GM12878 (cell line): ENCODE measurements at regions not wholly inside any gene's neighbourhood (a gene's known extent, or its start where the extent isn't known, plus 50 kb on each side); places are given as distances from the start of the nearest gene placed in this dataset.

Experiments used
- ATAC-seq: fragments of 200-7000 bp; cut with Tn5 transposase; 3 replicates; pipeline ENCODE4 v1.9.1; 2020; ENCODE audit warnings: mild to moderate bottlenecking, moderate library complexity
- BruUV-seq: library from RNA; stranded (reverse); fragments of 400-500 nt; replicated peaks from 2 replicates; lab custom pipeline; 2021; lab: Mats Ljungman, UMichigan
- CTCF ChIA-PET: fragments of 300-600 bp; sonication (Branson Sonifier 250); formaldehyde crosslinking; extraction: SDS; loops from one replicate; lab custom pipeline; 2021; ENCODE audit warnings: inconsistent platforms; lab: Yijun Ruan, JAX
- POLR2A ChIA-PET: fragments of 350-600 bp; formaldehyde crosslinking; extraction: SDS; loops from one replicate; lab custom pipeline; 2021; ENCODE audit warnings: inconsistent platforms; lab: Charles Lee
- RAD21 ChIA-PET: fragments of 300-600 bp; sonication (Branson Sonifier 250); formaldehyde crosslinking; loops from one replicate; lab custom pipeline; 2023; ENCODE audit warnings: antibody characterized with exemption; ENCODE audit not compliant: unreplicated experiment; lab: Charles Lee
- SMC1A ChIA-PET: fragments of 300-600 bp; sonication (Branson Sonifier 250); formaldehyde crosslinking; loops from one replicate; lab custom pipeline; 2023; ENCODE audit not compliant: unreplicated experiment, uncharacterized antibody; lab: Charles Lee
- DNase-seq: peaks from one replicate; pipeline ENCODE4 v3.0.0-alpha.2; 2011; ENCODE audit warnings: low read depth, low spot score
- FAIRE-seq: peaks from 3 replicates; lab custom pipeline; 2011; peaks lifted over from hg19 to GRCh38; lab: Jason Lieb, UNC
- H2AFZ ChIP-seq: 2 replicates; pipeline ENCODE4 v1.6.0; 2011; ENCODE audit warnings: low read depth, low read length, control low read depth; ENCODE audit not compliant: control insufficient read depth
- H3K27ac ChIP-seq: 2 replicates; pipeline ENCODE4 v1.5.1; 2011; ENCODE audit warnings: control low read depth; ENCODE audit not compliant: control insufficient read depth, insufficient read depth
- H3K27me3 ChIP-seq, 2 experiments: replicated peaks in 1 of 2; 2 replicates each; pipeline versions ENCODE4 v1.6.0 to v1.6.1; 2011; ENCODE audit warnings: low read length in 1 of 2; ENCODE audit not compliant: control insufficient read depth in 2 of 2, insufficient read depth in 2 of 2
- H3K36me3 ChIP-seq, 2 experiments: 2 replicates each; pipeline ENCODE4 v1.5.1; 2011; ENCODE audit warnings: low read length in 1 of 2; ENCODE audit not compliant: control insufficient read depth in 2 of 2, insufficient read depth in 2 of 2
- H3K4me1 ChIP-seq: 2 replicates; pipeline ENCODE4 v1.6.1; 2011; ENCODE audit warnings: mild to moderate bottlenecking, low read length, moderate library complexity, mixed read lengths; ENCODE audit not compliant: control insufficient read depth, insufficient read depth
- H3K4me2 ChIP-seq: 2 replicates; pipeline ENCODE4 v1.6.0; 2011; ENCODE audit warnings: control low read depth; ENCODE audit not compliant: control insufficient read depth, insufficient read depth
- H3K4me3 ChIP-seq: fragments of 200-600 bp; sonication (generic); 2 replicates; pipeline ENCODE4 v1.5.1; 2016
- H3K79me2 ChIP-seq: 2 replicates; pipeline ENCODE4 v1.6.0; 2011; ENCODE audit warnings: low read length; ENCODE audit not compliant: control insufficient read depth, insufficient read depth
- H3K9ac ChIP-seq: 2 replicates; pipeline ENCODE4 v1.8.0; 2011; ENCODE audit warnings: low read length, control low read depth, mixed read lengths; ENCODE audit not compliant: control insufficient read depth, insufficient read depth
- H3K9me3 ChIP-seq: replicated peaks from 3 replicates; pipeline ENCODE4 v1.5.1; 2011; ENCODE audit warnings: mild to moderate bottlenecking, low read length; ENCODE audit not compliant: control insufficient read depth, insufficient read depth
- H4K20me1 ChIP-seq: 2 replicates; pipeline ENCODE4 v1.6.0; 2011; ENCODE audit not compliant: control insufficient read depth, insufficient read depth
- BMI1 ChIP-seq: fragments of 450-650 bp; IDR thresholded peaks from 2 replicates; pipeline ENCODE4 v1.6.1; 2016; ENCODE audit warnings: mild to moderate bottlenecking, moderate library complexity, borderline replicate concordance
- CBFB ChIP-seq: IDR thresholded peaks from 2 replicates; pipeline ENCODE4 v1.6.1; 2016; ENCODE audit warnings: antibody characterized with exemption, low read depth
- CREM ChIP-seq: IDR thresholded peaks from 2 replicates; pipeline ENCODE4 v1.6.1; 2014; ENCODE audit warnings: antibody characterized with exemption, low read depth
- EGR1 ChIP-seq, 2 experiments: IDR thresholded peaks; 1 replicate in 1 of 2; 2 replicates in 1 of 2; pipeline ENCODE4 v1.6.1; 2011 to 2012; ENCODE audit warnings: low read depth in 2 of 2, low read length in 2 of 2, borderline replicate concordance in 1 of 2, mild to moderate bottlenecking in 1 of 2, moderate library complexity in 1 of 2
- ETV6 ChIP-seq, 2 experiments: fragments of 450-650 bp in 1 of 2; IDR thresholded peaks in 1 of 2; conservative IDR thresholded peaks in 1 of 2; 2 replicates each; pipeline ENCODE4 v1.6.1; 2014; ENCODE audit warnings: antibody characterized with exemption in 1 of 2, borderline replicate concordance in 1 of 2, low read depth in 1 of 2, mild to moderate bottlenecking in 1 of 2, moderate library complexity in 1 of 2
- FOXK2 ChIP-seq: fragments of 450-650 bp; IDR thresholded peaks from 2 replicates; pipeline ENCODE4 v1.6.1; 2017; ENCODE audit warnings: mild to moderate bottlenecking, moderate library complexity
- GABPA ChIP-seq: IDR thresholded peaks from 2 replicates; pipeline ENCODE4 v1.6.1; 2014; ENCODE audit warnings: antibody characterized with exemption, low read depth, mild to moderate bottlenecking, inconsistent platforms
- IKZF2 ChIP-seq, 2 experiments: fragments of 450-650 bp; IDR thresholded peaks; 2 replicates each; pipeline ENCODE4 v1.6.1; 2017; ENCODE audit warnings: mild to moderate bottlenecking in 2 of 2, moderate library complexity in 2 of 2
- JUNB ChIP-seq: IDR thresholded peaks from 2 replicates; pipeline ENCODE4 v1.6.1; 2016; ENCODE audit warnings: antibody characterized with exemption, mild to moderate bottlenecking
- NBN ChIP-seq: fragments of 450-650 bp; IDR thresholded peaks from 2 replicates; pipeline ENCODE4 v1.6.1; 2016
- NFYB ChIP-seq: IDR thresholded peaks from 2 replicates; pipeline ENCODE4 v1.6.1; 2011; ENCODE audit warnings: low read depth, mild to moderate bottlenecking, low read length, improper control_type of control experiment, moderate library complexity; ENCODE audit not compliant: insufficient read depth
- NR2C1 ChIP-seq: fragments of 450-650 bp; IDR thresholded peaks from 2 replicates; pipeline ENCODE4 v1.6.1; 2017; ENCODE audit warnings: antibody characterized with exemption, mild to moderate bottlenecking, moderate library complexity
- POLR2A ChIP-seq: IDR thresholded peaks from 2 replicates; pipeline ENCODE4 v1.6.1; 2011; ENCODE audit warnings: low read depth, mild to moderate bottlenecking, low read length
- POLR2AphosphoS5 ChIP-seq: IDR thresholded peaks from 2 replicates; pipeline ENCODE4 v1.6.1; 2011; ENCODE audit warnings: mild to moderate bottlenecking, low read length, inconsistent platforms
- RUNX3 ChIP-seq: IDR thresholded peaks from 2 replicates; pipeline ENCODE4 v1.6.1; 2012; ENCODE audit warnings: low read length, inconsistent platforms
- SREBF1 ChIP-seq: IDR thresholded peaks from 2 replicates; pipeline ENCODE4 v1.6.1; 2012; ENCODE audit warnings: mild to moderate bottlenecking, low read length
- SUZ12 ChIP-seq: fragments of 200-600 bp; sonication (generic); IDR thresholded peaks from one replicate; pipeline ENCODE4 v1.6.1; 2018; ENCODE audit warnings: antibody characterized with exemption, mild to moderate bottlenecking; ENCODE audit not compliant: unreplicated experiment
- TAF1 ChIP-seq: IDR thresholded peaks from 2 replicates; pipeline ENCODE4 v1.6.1; 2011; ENCODE audit warnings: mild to moderate bottlenecking, low read depth, low read length, borderline replicate concordance
- WGBS: methylation state at CpG from one replicate; pipeline ENCODE4 v1.1.6; 2016; ENCODE audit warnings: low lambda C conversion rate; ENCODE audit not compliant: insufficient replicate concordance, insufficient coverage; ENCODE audit errors: missing lambda C conversion rate; 5-methylcytosine and 5-hydroxymethylcytosine counted together
- in situ Hi-C: fragments of 300-500 bp; cut with MboI; formaldehyde crosslinking; loops from 9 replicates; pipeline ENCODE4 v1.14.3; 2018; ENCODE audit warnings: mixed read lengths
- intact Hi-C: fragments of 100-400 bp; cut with micrococcal nuclease; formaldehyde crosslinking; loops from one replicate; pipeline ENCODE4 v1.14.2; 2022; ENCODE audit not compliant: unreplicated experiment
- TF ChIP-seq, protein P1 (sequence below): IDR thresholded peaks from 2 replicates; pipeline ENCODE4 v1.6.1; 2012; ENCODE audit warnings: low read depth, low read length, improper control_type of control experiment
- TF ChIP-seq, protein P2 (sequence below): IDR thresholded peaks from 2 replicates; pipeline ENCODE4 v1.6.1; 2011; ENCODE audit warnings: borderline replicate concordance, low read depth, mild to moderate bottlenecking, moderate library complexity, mixed read lengths, low read length; ENCODE audit not compliant: insufficient read depth; ENCODE audit errors: extremely low read length
- TF ChIP-seq, protein P3 (sequence below): IDR thresholded peaks from 2 replicates; pipeline ENCODE4 v1.6.1; 2011; ENCODE audit warnings: low read depth, mild to moderate bottlenecking, low read length, moderate library complexity, borderline replicate concordance; ENCODE audit errors: extremely low read depth
- TF ChIP-seq, protein P4 (sequence below), 3 experiments: IDR thresholded peaks in 2 of 3; conservative IDR thresholded peaks in 1 of 3; 2 replicates each; pipeline ENCODE4 v1.5.1; 2011; ENCODE audit warnings: low read depth in 3 of 3, low read length in 3 of 3, mild to moderate bottlenecking in 3 of 3, control low read depth in 2 of 3, moderate library complexity in 2 of 3, inconsistent platforms in 1 of 3, mixed read lengths in 1 of 3; ENCODE audit not compliant: control insufficient read depth in 2 of 3, insufficient read depth in 1 of 3; ENCODE audit errors: extremely low read depth in 1 of 3

DNA sequence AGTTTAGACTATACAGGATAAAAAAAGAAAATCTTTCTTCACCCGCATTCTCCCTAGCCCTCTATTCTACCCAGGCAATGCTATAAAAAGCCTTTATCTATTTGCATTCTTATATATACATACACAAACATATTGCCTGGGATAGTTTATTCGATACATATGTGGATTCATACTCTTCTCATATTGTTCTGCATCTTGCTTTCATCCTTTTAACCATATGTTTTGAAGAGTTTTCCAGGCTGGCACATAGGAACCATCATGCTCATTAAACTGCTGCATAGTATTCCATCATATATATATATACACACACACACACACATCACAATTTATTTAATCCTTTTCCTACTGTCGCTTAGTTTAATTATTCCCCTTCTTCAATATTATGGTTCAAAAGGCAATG is 461.2 kb downstream of the NTRK2 start (continued):
- TF ChIP-seq, protein P1, sequence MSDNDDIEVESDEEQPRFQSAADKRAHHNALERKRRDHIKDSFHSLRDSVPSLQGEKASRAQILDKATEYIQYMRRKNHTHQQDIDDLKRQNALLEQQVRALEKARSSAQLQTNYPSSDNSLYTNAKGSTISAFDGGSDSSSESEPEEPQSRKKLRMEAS, result no peak
- TF ChIP-seq POLR2AphosphoS5 (no peak), EGR1 (IDR thresholded peaks at IDR 0.05; ENCODE audit: borderline replicate concordance in 1 of 2, low read depth in 2 of 2, low read length in 2 of 2) (no peak), TAF1 (no peak), SREBF1 (no peak)

DNA sequence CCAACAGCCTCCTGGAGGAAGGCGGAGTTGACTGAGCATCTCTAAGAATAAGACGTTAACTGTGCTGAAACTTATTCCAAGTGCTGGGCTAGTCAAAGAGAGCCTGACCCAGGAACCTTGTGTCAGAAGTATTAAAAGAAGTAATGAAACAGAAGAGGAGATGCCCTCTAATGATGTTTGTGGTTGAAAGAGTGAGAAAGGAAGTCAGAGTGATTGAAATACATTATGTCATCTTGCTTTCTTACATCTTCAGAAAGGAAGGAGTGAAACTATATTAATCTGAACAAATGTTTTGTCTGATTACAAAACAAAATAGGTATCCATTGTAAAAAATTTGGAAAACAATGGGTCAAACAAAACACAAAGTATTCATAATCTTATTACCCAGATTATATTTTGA is 460.7 kb downstream of the NTRK2 start:
- DNase-seq, result no peak
- FAIRE-seq, result no peak
- in situ Hi-C loops (no loop called here), intact Hi-C loops (no loop called here)
- 33% methylated on average over 2 of the region's 2 CpGs for WGBS
- Histone ChIP-seq H4K20me1 (no peaks in the 10 kb centered on the region), H3K79me2 (no peaks in the 10 kb centered on the region), H3K9ac (no peak overlapping the region), H3K4me1 (no peaks in the 10 kb centered on the region), H2AFZ (no peak overlapping the region), H3K4me3 (no peak overlapping the region), H3K4me2 (no peak overlapping the region), H3K27me3 (no peaks in the 10 kb centered on the region), H3K36me3 (no peaks in the 10 kb centered on the region), H3K9me3 (no peaks in the 10 kb centered on the region; the same call in 2 of the 3 replicates), H3K27ac (no peak overlapping the region)
- ChIA-PET CTCF (no interaction called here), RAD21 (no interaction called here), POLR2A (no interaction called here), SMC1A (interaction anchor here (1.2 kb wide), 1 partner anchor 9 kb away, joined by 3 read pairs; no protein-coding TSS in a partner anchor)
- peak; percentile 56 for ATAC-seq
- no TSS peak for BruUV-seq
- TF ChIP-seq GABPA (no peak), RUNX3 (peak; percentile 80), IKZF2 (IDR thresholded peaks at IDR 0.05) (no peak), ETV6 (conservative IDR thresholded peaks at IDR 0.05 in 1 of 2, IDR thresholded peaks at IDR 0.05 in 1 of 2; ENCODE audit: borderline replicate concordance in 1 of 2, low read depth in 1 of 2) (peak in 1 of 2 experiments; percentile 39; a peak in 1 of 4 replicates), SUZ12 (no peak), FOXK2 (no peak), NBN (no peak), BMI1 (no peak), JUNB (peak; percentile 44), CREM (no peak), TAF1 (no peak), POLR2A (no peak), NR2C1 (no peak), NFYB (no peak), CBFB (no peak)
- TF ChIP-seq, protein P2, sequence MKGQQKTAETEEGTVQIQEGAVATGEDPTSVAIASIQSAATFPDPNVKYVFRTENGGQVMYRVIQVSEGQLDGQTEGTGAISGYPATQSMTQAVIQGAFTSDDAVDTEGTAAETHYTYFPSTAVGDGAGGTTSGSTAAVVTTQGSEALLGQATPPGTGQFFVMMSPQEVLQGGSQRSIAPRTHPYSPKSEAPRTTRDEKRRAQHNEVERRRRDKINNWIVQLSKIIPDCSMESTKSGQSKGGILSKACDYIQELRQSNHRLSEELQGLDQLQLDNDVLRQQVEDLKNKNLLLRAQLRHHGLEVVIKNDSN, result no peak
- TF ChIP-seq, protein P3, sequence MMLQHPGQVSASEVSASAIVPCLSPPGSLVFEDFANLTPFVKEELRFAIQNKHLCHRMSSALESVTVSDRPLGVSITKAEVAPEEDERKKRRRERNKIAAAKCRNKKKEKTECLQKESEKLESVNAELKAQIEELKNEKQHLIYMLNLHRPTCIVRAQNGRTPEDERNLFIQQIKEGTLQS, result no peak
- TF ChIP-seq, protein P4, sequence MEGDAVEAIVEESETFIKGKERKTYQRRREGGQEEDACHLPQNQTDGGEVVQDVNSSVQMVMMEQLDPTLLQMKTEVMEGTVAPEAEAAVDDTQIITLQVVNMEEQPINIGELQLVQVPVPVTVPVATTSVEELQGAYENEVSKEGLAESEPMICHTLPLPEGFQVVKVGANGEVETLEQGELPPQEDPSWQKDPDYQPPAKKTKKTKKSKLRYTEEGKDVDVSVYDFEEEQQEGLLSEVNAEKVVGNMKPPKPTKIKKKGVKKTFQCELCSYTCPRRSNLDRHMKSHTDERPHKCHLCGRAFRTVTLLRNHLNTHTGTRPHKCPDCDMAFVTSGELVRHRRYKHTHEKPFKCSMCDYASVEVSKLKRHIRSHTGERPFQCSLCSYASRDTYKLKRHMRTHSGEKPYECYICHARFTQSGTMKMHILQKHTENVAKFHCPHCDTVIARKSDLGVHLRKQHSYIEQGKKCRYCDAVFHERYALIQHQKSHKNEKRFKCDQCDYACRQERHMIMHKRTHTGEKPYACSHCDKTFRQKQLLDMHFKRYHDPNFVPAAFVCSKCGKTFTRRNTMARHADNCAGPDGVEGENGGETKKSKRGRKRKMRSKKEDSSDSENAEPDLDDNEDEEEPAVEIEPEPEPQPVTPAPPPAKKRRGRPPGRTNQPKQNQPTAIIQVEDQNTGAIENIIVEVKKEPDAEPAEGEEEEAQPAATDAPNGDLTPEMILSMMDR (IDR thresholded peaks at IDR 0.05 in 2 of 3, conservative IDR thresholded peaks at IDR 0.05 in 1 of 3; ENCODE audit: control insufficient read depth in 2 of 3, extremely low read depth in 1 of 3, insufficient read depth in 1 of 3, low read depth in 3 of 3, low read length in 3 of 3), result no peak
